K562 (cell line): ENCODE measurements at regions not wholly inside any gene's neighbourhood (a gene's known extent, or its start where the extent isn't known, plus 50 kb on each side); places are given as distances from the start of the nearest gene placed in this dataset.

ENCODE experiments used
- ATAC-seq: fragments of 200-7000 bp; cut with Tn5 transposase; 3 replicates; pipeline ENCODE4 v1.9.1; 2020; ENCODE audit warnings: moderate library complexity
- BruUV-seq: library from RNA; stranded (reverse); fragments of 400-500 nt; replicated peaks from 2 replicates; lab custom pipeline; 2021; lab: Mats Ljungman, UMichigan
- CTCF ChIA-PET: fragments of 300-600 bp; formaldehyde crosslinking; extraction: SDS; loops from one replicate; lab custom pipeline; 2021; ENCODE audit warnings: low intra/inter-chr PET ratio; lab: Yijun Ruan, JAX
- POLR2A ChIA-PET: fragments of 300-600, 350-650 bp; sonication (Branson Sonifier 250); formaldehyde crosslinking; extraction: SDS; loops from one replicate; lab custom pipeline; 2021; ENCODE audit warnings: antibody characterized with exemption, inconsistent platforms; lab: Yijun Ruan, JAX
- DNase-seq, 4 experiments: peaks; one replicate each; pipeline versions ENCODE4 v3.0.0 to v3.0.0-alpha.2; 2011 to 2018; ENCODE audit warnings: low spot score in 3 of 4, mixed read lengths in 3 of 4; ENCODE audit errors: extremely low read depth in 1 of 4
- FAIRE-seq: peaks from 2 replicates; lab custom pipeline; 2011; peaks lifted over from hg19 to GRCh38; lab: Jason Lieb, UNC
- H2AFZ ChIP-seq: 2 replicates; pipeline ENCODE4 v1.6.0; 2011; ENCODE audit warnings: low read depth, low read length, control low read depth, inconsistent platforms
- H3K27ac ChIP-seq: fragments of 200-600 bp; 3 replicates; pipeline ENCODE4 v1.8.0; 2011; ENCODE audit warnings: low read depth, mild to moderate bottlenecking, control low read depth, inconsistent platforms, low read length, moderate library complexity, mixed read lengths; ENCODE audit errors: extremely low read depth
- H3K27me3 ChIP-seq, 2 experiments: fragments of 300-600 bp in 1 of 2; 2 replicates in 1 of 2; 3 replicates in 1 of 2; pipeline versions ENCODE4 v1.6.0 to v1.8.0; 2011; ENCODE audit warnings: inconsistent platforms in 2 of 2, low read length in 2 of 2, mild to moderate bottlenecking in 1 of 2, mixed read lengths in 1 of 2, moderate library complexity in 1 of 2; ENCODE audit not compliant: control insufficient read depth in 2 of 2, insufficient read depth in 2 of 2
- H3K36me3 ChIP-seq: fragments of 300-600 bp; 3 replicates; pipeline ENCODE4 v1.8.0; 2011; ENCODE audit warnings: mild to moderate bottlenecking, low read length, inconsistent platforms; ENCODE audit not compliant: control insufficient read depth, insufficient read depth
- H3K4me1 ChIP-seq, 2 experiments: fragments of 200-600 bp in 1 of 2; replicated peaks in 1 of 2; 2 replicates in 1 of 2; 3 replicates in 1 of 2; pipeline versions ENCODE4 v1.5.1 to v1.8.0; 2011; ENCODE audit warnings: inconsistent platforms in 2 of 2, low read length in 2 of 2, mild to moderate bottlenecking in 1 of 2, mixed read lengths in 1 of 2, moderate library complexity in 1 of 2; ENCODE audit not compliant: control insufficient read depth in 2 of 2, insufficient read depth in 2 of 2
- H3K4me2 ChIP-seq: 2 replicates; pipeline ENCODE4 v1.6.1; 2011; ENCODE audit warnings: low read length, control low read depth, inconsistent platforms, mixed read lengths; ENCODE audit not compliant: insufficient read depth
- H3K4me3 ChIP-seq: fragments of 200-600 bp; sonication (generic), shearing (Covaris generic); 2 replicates; pipeline ENCODE4 v1.5.1; 2016; ENCODE audit warnings: control low read depth, inconsistent platforms
- H3K79me2 ChIP-seq: fragments of 200-600 bp; 3 replicates; pipeline ENCODE4 v1.8.0; 2011; ENCODE audit warnings: low read length, inconsistent platforms; ENCODE audit not compliant: control insufficient read depth, insufficient read depth
- H3K9ac ChIP-seq, 2 experiments: 2 replicates each; pipeline versions ENCODE4 v1.6.0 to v1.6.1; 2011; ENCODE audit warnings: low read depth in 2 of 2, low read length in 2 of 2, control low read depth in 1 of 2, inconsistent platforms in 1 of 2, mild to moderate bottlenecking in 1 of 2, mixed read lengths in 1 of 2; ENCODE audit not compliant: insufficient read depth in 1 of 2
- H3K9me1 ChIP-seq: one replicate; pipeline ENCODE4 v1.6.0; 2011; ENCODE audit warnings: inconsistent platforms, mild to moderate bottlenecking, low read length, moderate library complexity; ENCODE audit not compliant: control insufficient read depth, insufficient read depth
- H3K9me3 ChIP-seq: replicated peaks from 2 replicates; pipeline ENCODE4 v1.5.1; 2011; ENCODE audit warnings: low read depth, low read length, inconsistent platforms; ENCODE audit not compliant: control insufficient read depth, insufficient read depth
- H4K20me1 ChIP-seq: replicated peaks from 2 replicates; pipeline ENCODE4 v1.6.1; 2011; ENCODE audit warnings: low read length, inconsistent platforms, mixed read lengths; ENCODE audit not compliant: control insufficient read depth, insufficient read depth
- CTCF ChIP-seq, 3 experiments: IDR thresholded peaks in 2 of 3; conservative IDR thresholded peaks in 1 of 3; 2 replicates each; pipeline ENCODE4 v1.5.1; 2011 to 2012; ENCODE audit warnings: low read length in 3 of 3, mild to moderate bottlenecking in 3 of 3, control low read depth in 2 of 3, improper control_type of control experiment in 1 of 3, inconsistent platforms in 1 of 3, low read depth in 1 of 3, mixed read lengths in 1 of 3, moderate library complexity in 1 of 3; ENCODE audit not compliant: insufficient read depth in 2 of 3
- E2F4 ChIP-seq: sonication (generic); formaldehyde crosslinking; IDR thresholded peaks from 2 replicates; pipeline ENCODE4 v1.8.0; 2022; ENCODE audit warnings: mild to moderate bottlenecking, low read depth, missing genetic modification reagents
- ELF4 ChIP-seq: fragments of 450-650 bp; formaldehyde crosslinking; IDR thresholded peaks from 2 replicates; pipeline ENCODE4 v1.4.0; 2022; ENCODE audit warnings: missing genetic modification characterization
- EP300 ChIP-seq: IDR thresholded peaks from 2 replicates; pipeline ENCODE4 v1.6.1; 2012; ENCODE audit warnings: low read length, improper control_type of control experiment
- RBM14 ChIP-seq: fragments of 200-400 bp; formaldehyde crosslinking; IDR thresholded peaks from 2 replicates; pipeline ENCODE4 v1.6.1; 2018; ENCODE audit warnings: low read depth, mild to moderate bottlenecking, low read length, moderate library complexity, borderline replicate concordance; ENCODE audit not compliant: insufficient read depth
- RBM22 ChIP-seq: fragments of 200-400 bp; formaldehyde crosslinking; IDR thresholded peaks from 2 replicates; pipeline ENCODE4 v1.6.1; 2018; ENCODE audit warnings: low read length, low read depth; ENCODE audit not compliant: poor library complexity, severe bottlenecking
- TGIF2 ChIP-seq: sonication (generic); formaldehyde crosslinking; IDR thresholded peaks from 2 replicates; pipeline ENCODE4 v1.8.1; 2022; ENCODE audit warnings: mild to moderate bottlenecking, missing genetic modification reagents, moderate library complexity
- ZBTB11 ChIP-seq, 3 experiments: fragments of 200-800 bp in 1 of 3; fragments of 250-450 bp in 1 of 3; fragments of 450-650 bp in 1 of 3; sonication (Bioruptor Pico) in 1 of 3; sonication (Bioruptor generic) in 1 of 3; formaldehyde crosslinking in 1 of 3; IDR thresholded peaks; 2 replicates each; pipeline versions ENCODE4 v1.6.1 to v1.8.0; 2016 to 2022; ENCODE audit warnings: mild to moderate bottlenecking in 2 of 3, missing genetic modification characterization in 2 of 3, missing compliant biosample characterization in 1 of 3, moderate library complexity in 1 of 3
- ZNF143 ChIP-seq: sonication (generic); formaldehyde crosslinking; IDR thresholded peaks from 2 replicates; pipeline ENCODE4 v1.9.0; 2022; ENCODE audit warnings: mild to moderate bottlenecking, missing genetic modification reagents
- ZNF518B ChIP-seq: fragments of 250-450 bp; sonication (Bioruptor Pico); IDR thresholded peaks from 2 replicates; pipeline ENCODE4 v1.5.0; 2021; ENCODE audit warnings: mild to moderate bottlenecking, moderate library complexity
- WGBS: fragments of 100-300 bp; shearing (Covaris generic); methylation state at CpG from one replicate; pipeline ENCODE4 v1.1.6; 2016; ENCODE audit warnings: low coverage, mixed read lengths; ENCODE audit not compliant: insufficient coverage; ENCODE audit errors: missing lambda C conversion rate; 5-methylcytosine and 5-hydroxymethylcytosine counted together
- in situ Hi-C: fragments of 300-500 bp; cut with MboI; formaldehyde crosslinking; loops from 4 replicates; pipeline ENCODE4 v1.15.0; 2018; ENCODE audit warnings: inconsistent platforms, mixed read lengths
- intact Hi-C: fragments of 100-400 bp; cut with micrococcal nuclease; formaldehyde crosslinking; loops from 2 replicates; pipeline ENCODE4 v1.14.2; 2022

- Histone ChIP-seq H3K9me1 (no peaks in the 10 kb centered on the region), H3K9me3 (no peaks in the 10 kb centered on the region; the same call in 1 of the 2 replicates), H2AFZ (no peak overlapping the region), H3K27me3 (no peaks in the 10 kb centered on the region; a peak in 1 of 5 replicates), H3K4me2 (no peak overlapping the region), H3K4me1 (no peaks in the 10 kb centered on the region), H4K20me1 (no peaks in the 10 kb centered on the region; the same call in 1 of the 2 replicates), H3K27ac (no peak overlapping the region), H3K36me3 (no peaks in the 10 kb centered on the region), H3K79me2 (no peaks in the 10 kb centered on the region), H3K9ac (no peak overlapping the region), H3K4me3 (no peak overlapping the region)
- in situ Hi-C loops (no loop called here), intact Hi-C loops (no loop called here)
- 0% methylated on average over 3 of the region's 3 CpGs for WGBS
- POLR2A ChIA-PET: interaction anchor here (0.6 kb wide), 2 partner anchors 9 to 180 kb away, joined by 3 to 4 read pairs; no protein-coding TSS in a partner anchor
- CTCF ChIA-PET: no interaction called here
- ATAC-seq (no peak), FAIRE-seq (no peak), DNase-seq (no peak)
- no TSS peak for BruUV-seq
- TF ChIP-seq ELF4 (CRISPR knock-in tag) (no peak), ZNF143 (CRISPR knock-in tag) (no peak), CTCF (IDR thresholded peaks at IDR 0.05 in 2 of 3, conservative IDR thresholded peaks at IDR 0.05 in 1 of 3; ENCODE audit: insufficient read depth in 2 of 3, low read depth in 1 of 3, low read length in 3 of 3) (no peak), ZNF518B (CRISPR knock-in tag) (no peak), ZBTB11 (CRISPR knock-in tag; IDR thresholded peaks at IDR 0.05) (no peak), TGIF2 (no peak), EP300 (no peak), RBM22 (no peak), E2F4 (no peak), RBM14 (no peak)
Measured at GRCh38 chr16:5639531-5639930, 541.9 kb upstream of the EEF2KMT start.
